HEK293 (cell line): ENCODE measurements at regions not wholly inside any gene's neighbourhood (a gene's known extent, or its start where the extent isn't known, plus 50 kb on each side); places are given as distances from the start of the nearest gene placed in this dataset.
A peak's percentile ranks its signal among the peaks of the same experiment; 100 is the strongest.
"Not testable (repeated sequence)": the region's sequence is repeated elsewhere in the genome, so short reads cannot be mapped to it uniquely, and the experiment has no call there.

ENCODE experiments used
- CTCF ChIA-PET: fragments of 350-600 bp; formaldehyde crosslinking; extraction: SDS; loops from one replicate; lab custom pipeline; 2021; ENCODE audit warnings: antibody characterized with exemption; lab: Yijun Ruan, JAX
- POLR2A ChIA-PET: fragments of 300-600 bp; formaldehyde crosslinking; extraction: SDS; loops from one replicate; lab custom pipeline; 2020; ENCODE audit warnings: antibody characterized with exemption, inconsistent platforms; lab: Yijun Ruan, JAX
- H3K27ac ChIP-seq: fragments of 200-500 bp; sonication (Bioruptor generic); 2 replicates; pipeline ENCODE4 v1.5.1; 2014; ENCODE audit warnings: low read depth, low read length, control low read depth, inconsistent platforms; ENCODE audit errors: extremely low read depth
- H3K36me3 ChIP-seq, 2 experiments: fragments of 200-500 bp in 1 of 2; sonication (Bioruptor generic) in 1 of 2; 1 replicate in 1 of 2; 2 replicates in 1 of 2; pipeline ENCODE4 v1.5.1; 2014 to 2017; ENCODE audit warnings: inconsistent platforms in 2 of 2, low read length in 2 of 2; ENCODE audit not compliant: control insufficient read depth in 2 of 2, insufficient read depth in 1 of 2
- H3K4me1 ChIP-seq: fragments of 200-500 bp; sonication (Bioruptor generic); 2 replicates; pipeline ENCODE4 v1.5.1; 2014; ENCODE audit warnings: mild to moderate bottlenecking, low read length, inconsistent platforms; ENCODE audit not compliant: control insufficient read depth, insufficient read depth
- H3K4me3 ChIP-seq: 2 replicates; pipeline ENCODE4 v1.5.1; 2011; ENCODE audit warnings: low read depth, mild to moderate bottlenecking, control low read depth, low read length, moderate library complexity
- H3K9me3 ChIP-seq: fragments of 200-500 bp; sonication (Bioruptor generic); 2 replicates; pipeline ENCODE4 v1.5.1; 2014; ENCODE audit warnings: low read depth, low read length, inconsistent platforms; ENCODE audit not compliant: control insufficient read depth, insufficient read depth
- MZF1 ChIP-seq: fragments of 450-650 bp; formaldehyde crosslinking; IDR thresholded peaks from 2 replicates; pipeline ENCODE4 v1.5.1; 2017; ENCODE audit warnings: missing biosample characterization, missing genetic modification characterization, borderline replicate concordance
- SCRT1 ChIP-seq: fragments of 450-650 bp; formaldehyde crosslinking; IDR thresholded peaks from 2 replicates; pipeline ENCODE4 v1.5.1; 2016; ENCODE audit warnings: missing biosample characterization, missing genetic modification characterization, borderline replicate concordance
- SETDB1 ChIP-seq: IDR thresholded peaks from one replicate; pipeline ENCODE4 v1.6.1; 2017; ENCODE audit warnings: mild to moderate bottlenecking, low read length, moderate library complexity, mixed read lengths; ENCODE audit not compliant: insufficient read length
- TCF7L2 ChIP-seq: IDR thresholded peaks from 2 replicates; pipeline ENCODE4 v1.6.1; 2011; ENCODE audit warnings: low read depth, mild to moderate bottlenecking, inconsistent platforms, low read length, moderate library complexity, borderline replicate concordance
- ZEB2 ChIP-seq: fragments of 450-650 bp; formaldehyde crosslinking; IDR thresholded peaks from 2 replicates; pipeline ENCODE4 v1.5.1; 2016; ENCODE audit warnings: missing biosample characterization, missing genetic modification characterization
- ZNF114 ChIP-seq: fragments of 450-650 bp; formaldehyde crosslinking; IDR thresholded peaks from 2 replicates; pipeline ENCODE4 v1.5.0; 2017; ENCODE audit warnings: missing biosample characterization, missing genetic modification characterization
- ZNF138 ChIP-seq: fragments of 450-650 bp; formaldehyde crosslinking; IDR thresholded peaks from 2 replicates; pipeline ENCODE4 v1.5.1; 2016; ENCODE audit warnings: missing biosample characterization, missing genetic modification characterization, borderline replicate concordance
- ZNF169 ChIP-seq: fragments of 450-650 bp; formaldehyde crosslinking; IDR thresholded peaks from 2 replicates; pipeline ENCODE4 v1.5.1; 2016; ENCODE audit warnings: missing biosample characterization, missing genetic modification characterization
- ZNF175 ChIP-seq: fragments of 450-650 bp; formaldehyde crosslinking; IDR thresholded peaks from 2 replicates; pipeline ENCODE4 v1.5.1; 2016; ENCODE audit warnings: missing biosample characterization, missing genetic modification characterization
- ZNF324 ChIP-seq: fragments of 450-650 bp; formaldehyde crosslinking; IDR thresholded peaks from 2 replicates; pipeline ENCODE4 v1.5.1; 2016; ENCODE audit warnings: missing biosample characterization, missing genetic modification characterization
- ZNF335 ChIP-seq: fragments of 450-650 bp; formaldehyde crosslinking; conservative IDR thresholded peaks from 2 replicates; pipeline ENCODE4 v1.5.1; 2016; ENCODE audit warnings: missing biosample characterization, missing genetic modification characterization
- ZNF529 ChIP-seq: fragments of 450-650 bp; formaldehyde crosslinking; IDR thresholded peaks from 2 replicates; pipeline ENCODE4 v1.5.1; 2017; ENCODE audit warnings: missing genetic modification characterization, missing biosample characterization; ENCODE audit not compliant: insufficient replicate concordance
- ZNF600 ChIP-seq: fragments of 450-650 bp; formaldehyde crosslinking; IDR thresholded peaks from 2 replicates; pipeline ENCODE4 v1.5.1; 2016; ENCODE audit warnings: missing biosample characterization, missing genetic modification characterization
- ZNF626 ChIP-seq: fragments of 450-650 bp; sonication (Bioruptor Pico); formaldehyde crosslinking; IDR thresholded peaks from 2 replicates; pipeline ENCODE4 v1.5.1; 2018; ENCODE audit warnings: missing biosample characterization, missing genetic modification characterization, inconsistent platforms
- ZSCAN16 ChIP-seq: fragments of 450-650 bp; formaldehyde crosslinking; IDR thresholded peaks from 2 replicates; pipeline ENCODE4 v1.5.1; 2016; ENCODE audit warnings: missing biosample characterization, missing genetic modification characterization
- ZSCAN30 ChIP-seq: fragments of 450-650 bp; IDR thresholded peaks from 2 replicates; pipeline ENCODE4 v1.5.1; 2018; ENCODE audit warnings: missing biosample characterization, mild to moderate bottlenecking, missing genetic modification characterization, moderate library complexity
- TF ChIP-seq, protein P1 (sequence below): fragments of 450-650 bp; formaldehyde crosslinking; IDR thresholded peaks from 2 replicates; pipeline ENCODE4 v1.5.1; 2016; ENCODE audit warnings: missing biosample characterization, missing genetic modification characterization
- TF ChIP-seq, protein P2 (sequence below): fragments of 450-650 bp; formaldehyde crosslinking; IDR thresholded peaks from 2 replicates; pipeline ENCODE4 v1.5.1; 2016; ENCODE audit warnings: missing biosample characterization, missing genetic modification characterization
- TF ChIP-seq, protein P3 (sequence below): fragments of 450-650 bp; formaldehyde crosslinking; IDR thresholded peaks from 2 replicates; pipeline ENCODE4 v1.5.1; 2016; ENCODE audit warnings: missing biosample characterization, missing genetic modification characterization
- TF ChIP-seq, protein P4 (sequence below): sonication (generic); formaldehyde crosslinking; IDR thresholded peaks from 2 replicates; pipeline ENCODE4 v1.8.1; 2022; ENCODE audit warnings: mild to moderate bottlenecking, moderate library complexity, missing genetic modification reagents
- TF ChIP-seq, protein P5 (sequence below): fragments of 450-650 bp; formaldehyde crosslinking; IDR thresholded peaks from 2 replicates; pipeline ENCODE4 v1.5.1; 2017; ENCODE audit warnings: missing biosample characterization, missing genetic modification characterization
- TF ChIP-seq, protein P6 (sequence below): fragments of 450-650 bp; formaldehyde crosslinking; IDR thresholded peaks from 2 replicates; pipeline ENCODE4 v1.5.1; 2016; ENCODE audit warnings: missing biosample characterization, missing genetic modification characterization, borderline replicate concordance
- TF ChIP-seq, protein P7 (sequence below): fragments of 450-650 bp; formaldehyde crosslinking; IDR thresholded peaks from 2 replicates; pipeline ENCODE4; 2016; ENCODE audit warnings: missing biosample characterization, missing genetic modification characterization

DNA sequence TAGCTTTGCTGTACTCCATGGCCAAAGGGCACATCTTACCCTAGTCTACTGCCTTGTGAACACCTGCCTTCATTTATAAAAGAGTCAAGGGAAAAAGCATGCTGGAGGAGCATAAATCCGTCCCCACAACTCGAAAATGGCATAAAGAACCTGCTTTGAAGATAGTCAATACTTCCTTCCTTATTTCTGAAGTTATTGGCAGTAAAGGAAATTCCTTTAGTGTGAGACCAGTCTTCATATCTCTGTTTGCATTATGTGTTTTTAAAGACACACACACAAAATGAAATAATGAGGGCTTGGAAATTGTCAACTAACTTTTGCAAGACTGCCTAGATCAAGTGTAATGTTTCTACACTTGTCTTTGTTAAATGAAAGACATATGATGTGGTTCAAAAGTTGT lies 408.4 kb downstream of the SPRY2 start:
- ChIA-PET CTCF (interaction anchor here (0.6 kb wide), 1 partner anchor 302 kb away, joined by 3 read pairs; no protein-coding TSS in a partner anchor), POLR2A (no interaction called here)
- no peak overlapping the region for H3K27ac ChIP-seq
- H3K9me3 ChIP-seq: no peaks in the 10 kb centered on the region
- TF ChIP-seq ZEB2 (tag by site-specific recombination): no peak
- no peak for TF ChIP-seq ZNF324
- TF ChIP-seq, protein P1, sequence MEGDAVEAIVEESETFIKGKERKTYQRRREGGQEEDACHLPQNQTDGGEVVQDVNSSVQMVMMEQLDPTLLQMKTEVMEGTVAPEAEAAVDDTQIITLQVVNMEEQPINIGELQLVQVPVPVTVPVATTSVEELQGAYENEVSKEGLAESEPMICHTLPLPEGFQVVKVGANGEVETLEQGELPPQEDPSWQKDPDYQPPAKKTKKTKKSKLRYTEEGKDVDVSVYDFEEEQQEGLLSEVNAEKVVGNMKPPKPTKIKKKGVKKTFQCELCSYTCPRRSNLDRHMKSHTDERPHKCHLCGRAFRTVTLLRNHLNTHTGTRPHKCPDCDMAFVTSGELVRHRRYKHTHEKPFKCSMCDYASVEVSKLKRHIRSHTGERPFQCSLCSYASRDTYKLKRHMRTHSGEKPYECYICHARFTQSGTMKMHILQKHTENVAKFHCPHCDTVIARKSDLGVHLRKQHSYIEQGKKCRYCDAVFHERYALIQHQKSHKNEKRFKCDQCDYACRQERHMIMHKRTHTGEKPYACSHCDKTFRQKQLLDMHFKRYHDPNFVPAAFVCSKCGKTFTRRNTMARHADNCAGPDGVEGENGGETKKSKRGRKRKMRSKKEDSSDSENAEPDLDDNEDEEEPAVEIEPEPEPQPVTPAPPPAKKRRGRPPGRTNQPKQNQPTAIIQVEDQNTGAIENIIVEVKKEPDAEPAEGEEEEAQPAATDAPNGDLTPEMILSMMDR (tag by site-specific recombination): no peak
- TF ChIP-seq ZNF114: no peak
- TF ChIP-seq, protein P2, sequence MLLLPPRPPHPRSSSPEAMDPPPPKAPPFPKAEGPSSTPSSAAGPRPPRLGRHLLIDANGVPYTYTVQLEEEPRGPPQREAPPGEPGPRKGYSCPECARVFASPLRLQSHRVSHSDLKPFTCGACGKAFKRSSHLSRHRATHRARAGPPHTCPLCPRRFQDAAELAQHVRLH: no peak
- no peak for TF ChIP-seq SCRT1 (tag by site-specific recombination)
- no peak for TF ChIP-seq ZNF335 (tag by site-specific recombination)
- no peak for TF ChIP-seq ZSCAN16 (tag by site-specific recombination)
- TF ChIP-seq MZF1 (tag by site-specific recombination): no peak
- TF ChIP-seq, protein P3, sequence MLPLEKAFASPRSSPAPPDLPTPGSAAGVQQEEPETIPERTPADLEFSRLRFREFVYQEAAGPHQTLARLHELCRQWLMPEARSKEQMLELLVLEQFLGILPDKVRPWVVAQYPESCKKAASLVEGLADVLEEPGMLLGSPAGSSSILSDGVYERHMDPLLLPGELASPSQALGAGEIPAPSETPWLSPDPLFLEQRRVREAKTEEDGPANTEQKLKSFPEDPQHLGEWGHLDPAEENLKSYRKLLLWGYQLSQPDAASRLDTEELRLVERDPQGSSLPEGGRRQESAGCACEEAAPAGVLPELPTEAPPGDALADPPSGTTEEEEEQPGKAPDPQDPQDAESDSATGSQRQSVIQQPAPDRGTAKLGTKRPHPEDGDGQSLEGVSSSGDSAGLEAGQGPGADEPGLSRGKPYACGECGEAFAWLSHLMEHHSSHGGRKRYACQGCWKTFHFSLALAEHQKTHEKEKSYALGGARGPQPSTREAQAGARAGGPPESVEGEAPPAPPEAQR (tag by site-specific recombination): no peak
- TF ChIP-seq ZNF175 (tag by site-specific recombination): no peak
- TF ChIP-seq, protein P4, sequence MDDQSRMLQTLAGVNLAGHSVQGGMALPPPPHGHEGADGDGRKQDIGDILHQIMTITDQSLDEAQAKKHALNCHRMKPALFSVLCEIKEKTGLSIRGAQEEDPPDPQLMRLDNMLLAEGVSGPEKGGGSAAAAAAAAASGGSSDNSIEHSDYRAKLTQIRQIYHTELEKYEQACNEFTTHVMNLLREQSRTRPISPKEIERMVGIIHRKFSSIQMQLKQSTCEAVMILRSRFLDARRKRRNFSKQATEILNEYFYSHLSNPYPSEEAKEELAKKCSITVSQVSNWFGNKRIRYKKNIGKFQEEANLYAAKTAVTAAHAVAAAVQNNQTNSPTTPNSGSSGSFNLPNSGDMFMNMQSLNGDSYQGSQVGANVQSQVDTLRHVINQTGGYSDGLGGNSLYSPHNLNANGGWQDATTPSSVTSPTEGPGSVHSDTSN (CRISPR knock-in tag): no peak
- no peak for TF ChIP-seq ZNF138 (tag by site-specific recombination)
- no peak for TF ChIP-seq TCF7L2
- no peaks in the 10 kb centered on the region for H3K4me1 ChIP-seq
- no peaks in the 10 kb centered on the region for H3K36me3 ChIP-seq
- no peak overlapping the region for H3K4me3 ChIP-seq

DNA sequence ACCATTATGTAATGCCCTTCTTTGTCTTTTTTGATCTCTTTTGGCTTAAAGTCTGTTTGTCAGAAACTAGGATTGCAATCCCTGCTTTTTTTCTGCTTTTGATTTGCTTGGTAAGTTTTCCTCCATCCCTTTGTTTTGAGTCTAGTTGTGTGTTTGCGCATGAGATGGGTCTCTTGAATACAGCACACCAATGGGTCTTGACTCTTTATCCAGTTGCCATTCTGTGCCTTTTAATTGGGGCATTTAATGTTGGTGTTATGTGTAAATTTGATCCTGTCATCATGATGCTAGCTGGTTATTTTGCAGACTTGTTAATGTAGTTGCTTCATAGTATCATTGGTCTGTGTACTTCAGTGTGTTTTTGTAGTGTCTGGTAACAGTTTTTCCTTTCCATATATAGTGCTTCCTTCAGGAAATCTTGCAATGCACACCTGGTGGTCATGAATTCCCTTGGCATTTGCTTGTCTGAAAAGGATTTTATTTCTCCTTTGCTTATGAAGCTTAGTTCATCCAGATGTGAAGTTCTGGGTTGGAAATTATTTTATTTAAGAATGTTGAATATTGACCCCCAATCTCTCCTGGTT lies 416.9 kb downstream of the SPRY2 start:
- H3K4me1 ChIP-seq, H3K27ac ChIP-seq, H3K36me3 ChIP-seq, CTCF ChIA-PET, POLR2A ChIA-PET, H3K4me3 ChIP-seq, H3K9me3 ChIP-seq: not testable (repeated sequence)
- TF ChIP-seq ZNF529 (tag by site-specific recombination): peak; percentile 95
- TF ChIP-seq SETDB1: peak; percentile 98

DNA sequence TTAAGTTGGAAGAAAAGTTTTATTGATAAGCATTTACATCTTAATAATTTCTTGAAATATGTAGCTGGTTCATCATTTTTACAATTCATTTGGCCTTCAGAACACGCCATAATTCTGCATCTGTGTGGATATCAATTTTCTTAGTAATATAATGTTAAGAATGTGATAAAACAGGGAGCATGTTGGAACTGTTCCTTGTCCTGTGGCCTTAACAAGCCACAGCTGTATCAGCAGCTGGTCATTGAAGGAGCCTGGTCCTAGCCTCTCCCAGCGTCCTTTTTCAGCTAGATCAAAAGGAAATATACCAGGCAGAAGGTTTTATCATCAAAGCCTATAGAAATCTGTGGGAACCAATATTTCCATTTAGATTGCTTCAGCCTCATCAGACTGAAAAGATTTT lies 421.8 kb downstream of the SPRY2 start:
- Histone ChIP-seq H3K9me3 (no peaks in the 10 kb centered on the region), H3K4me3 (no peak overlapping the region), H3K27ac (no peak overlapping the region), H3K4me1 (0 out of 2 replicates have a peak, but pooled peaks cover 2% of the 10 kb centered on the region), H3K36me3 (no peaks in the 10 kb centered on the region)
- POLR2A ChIA-PET: no interaction called here
- CTCF ChIA-PET: no interaction called here
- TF ChIP-seq ZNF600 (tag by site-specific recombination) (no peak), ZNF626 (tag by site-specific recombination) (no peak), ZSCAN30 (tag by site-specific recombination) (no peak), ZNF169 (tag by site-specific recombination) (no peak), SETDB1 (no peak)
- TF ChIP-seq, protein P5, sequence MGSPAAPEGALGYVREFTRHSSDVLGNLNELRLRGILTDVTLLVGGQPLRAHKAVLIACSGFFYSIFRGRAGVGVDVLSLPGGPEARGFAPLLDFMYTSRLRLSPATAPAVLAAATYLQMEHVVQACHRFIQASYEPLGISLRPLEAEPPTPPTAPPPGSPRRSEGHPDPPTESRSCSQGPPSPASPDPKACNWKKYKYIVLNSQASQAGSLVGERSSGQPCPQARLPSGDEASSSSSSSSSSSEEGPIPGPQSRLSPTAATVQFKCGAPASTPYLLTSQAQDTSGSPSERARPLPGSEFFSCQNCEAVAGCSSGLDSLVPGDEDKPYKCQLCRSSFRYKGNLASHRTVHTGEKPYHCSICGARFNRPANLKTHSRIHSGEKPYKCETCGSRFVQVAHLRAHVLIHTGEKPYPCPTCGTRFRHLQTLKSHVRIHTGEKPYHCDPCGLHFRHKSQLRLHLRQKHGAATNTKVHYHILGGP: no peak
- TF ChIP-seq, protein P6, sequence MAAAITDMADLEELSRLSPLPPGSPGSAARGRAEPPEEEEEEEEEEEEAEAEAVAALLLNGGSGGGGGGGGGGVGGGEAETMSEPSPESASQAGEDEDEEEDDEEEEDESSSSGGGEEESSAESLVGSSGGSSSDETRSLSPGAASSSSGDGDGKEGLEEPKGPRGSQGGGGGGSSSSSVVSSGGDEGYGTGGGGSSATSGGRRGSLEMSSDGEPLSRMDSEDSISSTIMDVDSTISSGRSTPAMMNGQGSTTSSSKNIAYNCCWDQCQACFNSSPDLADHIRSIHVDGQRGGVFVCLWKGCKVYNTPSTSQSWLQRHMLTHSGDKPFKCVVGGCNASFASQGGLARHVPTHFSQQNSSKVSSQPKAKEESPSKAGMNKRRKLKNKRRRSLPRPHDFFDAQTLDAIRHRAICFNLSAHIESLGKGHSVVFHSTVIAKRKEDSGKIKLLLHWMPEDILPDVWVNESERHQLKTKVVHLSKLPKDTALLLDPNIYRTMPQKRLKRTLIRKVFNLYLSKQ (tag by site-specific recombination): no peak
- TF ChIP-seq, protein P7, sequence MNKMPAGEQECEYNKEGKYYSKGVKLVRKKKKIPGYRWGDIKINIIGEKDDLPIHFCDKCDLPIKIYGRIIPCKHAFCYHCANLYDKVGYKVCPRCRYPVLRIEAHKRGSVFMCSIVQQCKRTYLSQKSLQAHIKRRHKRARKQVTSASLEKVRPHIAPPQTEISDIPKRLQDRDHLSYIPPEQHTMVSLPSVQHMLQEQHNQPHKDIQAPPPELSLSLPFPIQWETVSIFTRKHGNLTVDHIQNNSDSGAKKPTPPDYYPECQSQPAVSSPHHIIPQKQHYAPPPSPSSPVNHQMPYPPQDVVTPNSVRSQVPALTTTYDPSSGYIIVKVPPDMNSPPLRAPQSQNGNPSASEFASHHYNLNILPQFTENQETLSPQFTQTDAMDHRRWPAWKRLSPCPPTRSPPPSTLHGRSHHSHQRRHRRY (tag by site-specific recombination): no peak
